ENCODE measurements at regions not wholly inside any gene's neighbourhood (a gene's known extent, or its start where the extent isn't known, plus 50 kb on each side); places are given as distances from the start of the nearest gene placed in this dataset.

- no peaks in the 10 kb centered on the region for H3F3A ChIP-seq (ENCODE audit: insufficient read depth, low read length, poor library complexity, severe bottlenecking)
- H3K9me2 ChIP-seq (ENCODE audit: insufficient read depth, low read length): no peaks in the 10 kb centered on the region
- no peaks in the 10 kb centered on the region for H3K36me3 ChIP-seq (ENCODE audit: insufficient read depth, low read length)
- no peak for TF ChIP-seq EP300 (conservative IDR thresholded peaks at IDR 0.05; ENCODE audit: poor library complexity, severe bottlenecking)
- no peak for TF ChIP-seq MXI1 (conservative IDR thresholded peaks at IDR 0.05; ENCODE audit: poor library complexity, severe bottlenecking)
- no peak for TF ChIP-seq SMC3 (conservative IDR thresholded peaks at IDR 0.05; ENCODE audit: poor library complexity)
- TF ChIP-seq POLR2AphosphoS5 (IDR thresholded peaks at IDR 0.05): no peak
- no peak for TF ChIP-seq EZH2 (IDR thresholded peaks at IDR 0.05; ENCODE audit: borderline replicate concordance, insufficient read depth, low read length, poor library complexity, severe bottlenecking)
- TF ChIP-seq CTCF (IDR thresholded peaks at IDR 0.05; ENCODE audit: poor library complexity, severe bottlenecking): no peak
- TF ChIP-seq TAF1 (IDR thresholded peaks at IDR 0.05; ENCODE audit: low read depth): no peak
- no peak for TF ChIP-seq REST (IDR thresholded peaks at IDR 0.05; ENCODE audit: borderline replicate concordance)
- no peak for TF ChIP-seq RAD21 (conservative IDR thresholded peaks at IDR 0.05)
- H2AFZ ChIP-seq (ENCODE audit: low read depth, low read length): no peak overlapping the region
- H3K4me3 ChIP-seq (ENCODE audit: low read length): no peak overlapping the region
- H3K79me2 ChIP-seq (replicated peaks; ENCODE audit: insufficient read depth, low read length): no peaks in the 10 kb centered on the region
- no peaks in the 10 kb centered on the region for H4K20me1 ChIP-seq (ENCODE audit: insufficient read depth)
- no peak overlapping the region for H3K27ac ChIP-seq (ENCODE audit: low read length)
- no peak overlapping the region for H3K4me2 ChIP-seq (ENCODE audit: low read length)
- no peaks in the 10 kb centered on the region for H3K27me3 ChIP-seq (ENCODE audit: insufficient read depth, low read depth, low read length)
- no peak overlapping the region for H3K9ac ChIP-seq (ENCODE audit: low read length)
- H3K9me3 ChIP-seq (ENCODE audit: low read length): no peaks in the 10 kb centered on the region
These were observed 149.6 kb upstream of the SH3BP4 start for GRCh38 chr2:234802071-234802844.

GRCh38 chr2:234797566-234798250, 154.1 kb upstream of the SH3BP4 start:
- TF ChIP-seq EZH2 (IDR thresholded peaks at IDR 0.05; ENCODE audit: borderline replicate concordance, insufficient read depth, low read length, poor library complexity, severe bottlenecking): no peak
- no peak for TF ChIP-seq TAF1 (IDR thresholded peaks at IDR 0.05; ENCODE audit: low read depth)
- no peak for TF ChIP-seq CTCF (IDR thresholded peaks at IDR 0.05; ENCODE audit: poor library complexity, severe bottlenecking)
- no peak for TF ChIP-seq POLR2AphosphoS5 (IDR thresholded peaks at IDR 0.05)
- no peak for TF ChIP-seq MXI1 (conservative IDR thresholded peaks at IDR 0.05; ENCODE audit: poor library complexity, severe bottlenecking)
- no peak for TF ChIP-seq SMC3 (conservative IDR thresholded peaks at IDR 0.05; ENCODE audit: poor library complexity)
- no peak for TF ChIP-seq RAD21 (conservative IDR thresholded peaks at IDR 0.05)
- TF ChIP-seq REST (IDR thresholded peaks at IDR 0.05; ENCODE audit: borderline replicate concordance): no peak
- no peak for TF ChIP-seq EP300 (conservative IDR thresholded peaks at IDR 0.05; ENCODE audit: poor library complexity, severe bottlenecking)
- no peak overlapping the region for H2AFZ ChIP-seq (ENCODE audit: low read depth, low read length)
- H3K4me2 ChIP-seq (ENCODE audit: low read length): no peak overlapping the region

More at GRCh38 chr2:234797566-234798250, 154.1 kb upstream of the SH3BP4 start:
- Histone ChIP-seq H3K9me3 (ENCODE audit: low read length) (no peaks in the 10 kb centered on the region), H3K79me2 (replicated peaks; ENCODE audit: insufficient read depth, low read length) (no peaks in the 10 kb centered on the region), H3K27ac (ENCODE audit: low read length) (no peak overlapping the region), H3K36me3 (ENCODE audit: insufficient read depth, low read length) (no peaks in the 10 kb centered on the region), H3K9ac (ENCODE audit: low read length) (no peak overlapping the region), H3F3A (ENCODE audit: insufficient read depth, low read length, poor library complexity, severe bottlenecking) (peaks cover 3% of the 10 kb centered on the region), H3K9me2 (ENCODE audit: insufficient read depth, low read length) (no peaks in the 10 kb centered on the region), H3K4me3 (ENCODE audit: low read length) (no peak overlapping the region), H4K20me1 (ENCODE audit: insufficient read depth) (no peaks in the 10 kb centered on the region), H3K27me3 (ENCODE audit: insufficient read depth, low read depth, low read length) (no peaks in the 10 kb centered on the region)
